HEK293T (cell line): ENCODE measurements at regions not wholly inside any gene's neighbourhood (a gene's known extent, or its start where the extent isn't known, plus 50 kb on each side); places are given as distances from the start of the nearest gene placed in this dataset.

Source experiments
- BHLHE40 ChIP-seq: fragments of 450-650 bp; IDR thresholded peaks from 2 replicates; pipeline ENCODE4 v1.6.1; 2016; ENCODE audit warnings: mild to moderate bottlenecking, moderate library complexity, borderline replicate concordance
- ELF4 ChIP-seq: fragments of 450-650 bp; IDR thresholded peaks from 2 replicates; pipeline ENCODE4 v1.6.1; 2017; ENCODE audit warnings: antibody characterized with exemption
- FOXA1 ChIP-seq: fragments of 450-650 bp; IDR thresholded peaks from 2 replicates; pipeline ENCODE4 v1.6.1; 2016; ENCODE audit warnings: mild to moderate bottlenecking
- FOXK2 ChIP-seq: fragments of 450-650 bp; IDR thresholded peaks from 2 replicates; pipeline ENCODE4 v1.6.1; 2016; ENCODE audit warnings: mild to moderate bottlenecking
- FOXM1 ChIP-seq: fragments of 450-650 bp; IDR thresholded peaks from 2 replicates; pipeline ENCODE4 v1.6.1; 2017; ENCODE audit warnings: mild to moderate bottlenecking, borderline replicate concordance
- NFRKB ChIP-seq: fragments of 450-650 bp; IDR thresholded peaks from 2 replicates; pipeline ENCODE4 v1.6.1; 2016; ENCODE audit warnings: mild to moderate bottlenecking, moderate library complexity
- PKNOX1 ChIP-seq: fragments of 450-650 bp; IDR thresholded peaks from 2 replicates; pipeline ENCODE4 v1.6.1; 2016
- SP1 ChIP-seq: fragments of 450-650 bp; IDR thresholded peaks from 2 replicates; pipeline ENCODE4 v1.6.1; 2017
- SUZ12 ChIP-seq: fragments of 450-650 bp; IDR thresholded peaks from 2 replicates; pipeline ENCODE4 v1.6.1; 2016; ENCODE audit warnings: mild to moderate bottlenecking

- TF ChIP-seq FOXA1 (no peak), SUZ12 (no peak), FOXM1 (no peak), SP1 (no peak), ELF4 (no peak), BHLHE40 (no peak), FOXK2 (no peak), NFRKB (no peak), PKNOX1 (no peak)
These were observed 132.6 kb upstream of the PTGFR start for GRCh38 chr1:78358165-78358564.
